T-helper 1 cell treated with Interleukin-12 subunit alpha and Interleukin-12 subunit beta and Interleukin-4 antibody, amounts not matched to agents 30 μg/mL and 1 μg/mL, for 36 hours (primary cell): ENCODE measurements at regions not wholly inside any gene's neighbourhood (a gene's known extent, or its start where the extent isn't known, plus 50 kb on each side); places are given as distances from the start of the nearest gene placed in this dataset.

ENCODE experiments used
- H3K27ac Mint-ChIP-seq: one replicate; pipeline ENCODE4 v1.8.0; 2021; ENCODE audit warnings: mild to moderate bottlenecking, mixed read lengths
- H3K27me3 Mint-ChIP-seq: one replicate; pipeline ENCODE4 v1.8.0; 2021; ENCODE audit warnings: low read depth, mixed read lengths
- H3K36me3 Mint-ChIP-seq: one replicate; pipeline ENCODE4 v1.8.0; 2021; ENCODE audit warnings: low read depth, mixed read lengths
- H3K4me1 Mint-ChIP-seq: one replicate; pipeline ENCODE4 v1.8.0; 2021; ENCODE audit warnings: low read depth, mixed read lengths
- H3K4me3 Mint-ChIP-seq: one replicate; pipeline ENCODE4 v1.8.0; 2021; ENCODE audit warnings: mild to moderate bottlenecking, moderate library complexity, mixed read lengths
- H3K9me3 Mint-ChIP-seq: one replicate; pipeline ENCODE4 v1.8.0; 2021; ENCODE audit warnings: mixed read lengths

GRCh38 chr3:116834816-116835215, 125.2 kb downstream of the TUSC7 start:
- H3K9me3 Mint-ChIP-seq, result no peaks in the 10 kb centered on the region
- H3K36me3 Mint-ChIP-seq, result no peaks in the 10 kb centered on the region
- H3K4me1 Mint-ChIP-seq, result no peaks in the 10 kb centered on the region
- no peaks in the 10 kb centered on the region for H3K27me3 Mint-ChIP-seq
- no peak overlapping the region for H3K27ac Mint-ChIP-seq
- H3K4me3 Mint-ChIP-seq, result no peak overlapping the region

- no peak overlapping the region for H3K27ac Mint-ChIP-seq
- no peaks in the 10 kb centered on the region for H3K4me1 Mint-ChIP-seq
- no peaks in the 10 kb centered on the region for H3K27me3 Mint-ChIP-seq
- no peak overlapping the region for H3K4me3 Mint-ChIP-seq
- no peaks in the 10 kb centered on the region for H3K9me3 Mint-ChIP-seq
- no peaks in the 10 kb centered on the region for H3K36me3 Mint-ChIP-seq
These were observed 126.1 kb downstream of the TUSC7 start for GRCh38 chr3:116835658-116836057.

- Mint-ChIP-seq H3K4me3 (no peak overlapping the region), H3K4me1 (no peaks in the 10 kb centered on the region), H3K9me3 (no peaks in the 10 kb centered on the region), H3K27me3 (no peaks in the 10 kb centered on the region), H3K36me3 (no peaks in the 10 kb centered on the region), H3K27ac (no peak overlapping the region)
These were observed 126.7 kb downstream of the TUSC7 start for GRCh38 chr3:116836286-116836685.

- H3K36me3 Mint-ChIP-seq, result no peaks in the 10 kb centered on the region
- H3K27me3 Mint-ChIP-seq, result no peaks in the 10 kb centered on the region
- H3K4me3 Mint-ChIP-seq, result no peak overlapping the region
- no peaks in the 10 kb centered on the region for H3K4me1 Mint-ChIP-seq
- H3K9me3 Mint-ChIP-seq, result no peaks in the 10 kb centered on the region
- no peak overlapping the region for H3K27ac Mint-ChIP-seq
These were observed 127.9 kb downstream of the TUSC7 start for GRCh38 chr3:116837483-116837882.

GRCh38 chr3:116841003-116841735, 131.6 kb downstream of the TUSC7 start:
- Mint-ChIP-seq H3K36me3 (no peaks in the 10 kb centered on the region), H3K4me1 (no peaks in the 10 kb centered on the region), H3K4me3 (no peak overlapping the region), H3K9me3 (no peaks in the 10 kb centered on the region), H3K27me3 (no peaks in the 10 kb centered on the region), H3K27ac (no peak overlapping the region)

GRCh38 chr3:116842254-116842957, 132.8 kb downstream of the TUSC7 start:
- Mint-ChIP-seq H3K36me3 (no peaks in the 10 kb centered on the region), H3K9me3 (no peaks in the 10 kb centered on the region), H3K27me3 (no peaks in the 10 kb centered on the region), H3K4me3 (no peak overlapping the region), H3K4me1 (no peaks in the 10 kb centered on the region), H3K27ac (no peak overlapping the region)

GRCh38 chr3:116848248-116848829, 138.8 kb downstream of the TUSC7 start:
- Mint-ChIP-seq H3K27ac (no peak overlapping the region), H3K9me3 (no peaks in the 10 kb centered on the region), H3K36me3 (no peaks in the 10 kb centered on the region), H3K27me3 (no peaks in the 10 kb centered on the region), H3K4me3 (no peak overlapping the region), H3K4me1 (no peaks in the 10 kb centered on the region)

- no peaks in the 10 kb centered on the region for H3K27me3 Mint-ChIP-seq
- no peaks in the 10 kb centered on the region for H3K36me3 Mint-ChIP-seq
- H3K4me1 Mint-ChIP-seq, result no peaks in the 10 kb centered on the region
- H3K9me3 Mint-ChIP-seq, result no peaks in the 10 kb centered on the region
- no peak overlapping the region for H3K27ac Mint-ChIP-seq
- no peak overlapping the region for H3K4me3 Mint-ChIP-seq
These were observed 139.7 kb downstream of the TUSC7 start for GRCh38 chr3:116849261-116849688.

- Mint-ChIP-seq H3K36me3 (no peaks in the 10 kb centered on the region), H3K4me1 (no peaks in the 10 kb centered on the region), H3K9me3 (no peaks in the 10 kb centered on the region), H3K27ac (no peak overlapping the region), H3K4me3 (no peak overlapping the region), H3K27me3 (no peaks in the 10 kb centered on the region)
These were observed 143.2 kb downstream of the TUSC7 start for GRCh38 chr3:116852803-116853202.

- no peaks in the 10 kb centered on the region for H3K36me3 Mint-ChIP-seq
- no peak overlapping the region for H3K27ac Mint-ChIP-seq
- no peak overlapping the region for H3K4me3 Mint-ChIP-seq
- no peaks in the 10 kb centered on the region for H3K4me1 Mint-ChIP-seq
- H3K27me3 Mint-ChIP-seq, result no peaks in the 10 kb centered on the region
- no peaks in the 10 kb centered on the region for H3K9me3 Mint-ChIP-seq
These were observed 153.7 kb downstream of the TUSC7 start for GRCh38 chr3:116863270-116863770.

GRCh38 chr3:116863822-116864589, 154.4 kb downstream of the TUSC7 start:
- H3K4me3 Mint-ChIP-seq, result no peak overlapping the region
- H3K4me1 Mint-ChIP-seq, result no peaks in the 10 kb centered on the region
- H3K27ac Mint-ChIP-seq, result no peak overlapping the region
- no peaks in the 10 kb centered on the region for H3K27me3 Mint-ChIP-seq
- H3K36me3 Mint-ChIP-seq, result no peaks in the 10 kb centered on the region
- H3K9me3 Mint-ChIP-seq, result no peaks in the 10 kb centered on the region

GRCh38 chr3:116864590-116864927, 155.0 kb downstream of the TUSC7 start:
- H3K9me3 Mint-ChIP-seq, result no peaks in the 10 kb centered on the region
- H3K27ac Mint-ChIP-seq, result no peak overlapping the region
- no peak overlapping the region for H3K4me3 Mint-ChIP-seq
- H3K36me3 Mint-ChIP-seq, result no peaks in the 10 kb centered on the region
- no peaks in the 10 kb centered on the region for H3K4me1 Mint-ChIP-seq
- H3K27me3 Mint-ChIP-seq, result no peaks in the 10 kb centered on the region

GRCh38 chr3:116870379-116870778, 160.8 kb downstream of the TUSC7 start:
- Mint-ChIP-seq H3K27ac (no peak overlapping the region), H3K27me3 (no peaks in the 10 kb centered on the region), H3K4me1 (no peaks in the 10 kb centered on the region), H3K4me3 (no peak overlapping the region), H3K36me3 (no peaks in the 10 kb centered on the region), H3K9me3 (no peaks in the 10 kb centered on the region)

GRCh38 chr3:116871905-116872304, 162.3 kb downstream of the TUSC7 start:
- no peaks in the 10 kb centered on the region for H3K27me3 Mint-ChIP-seq
- H3K27ac Mint-ChIP-seq, result no peak overlapping the region
- no peaks in the 10 kb centered on the region for H3K9me3 Mint-ChIP-seq
- no peak overlapping the region for H3K4me3 Mint-ChIP-seq
- H3K36me3 Mint-ChIP-seq, result no peaks in the 10 kb centered on the region
- no peaks in the 10 kb centered on the region for H3K4me1 Mint-ChIP-seq
